ENCODE measurements at regions not wholly inside any gene's neighbourhood (a gene's known extent, or its start where the extent isn't known, plus 50 kb on each side); places are given as distances from the start of the nearest gene placed in this dataset.
"Not testable (repeated sequence)": the region's sequence is repeated elsewhere in the genome, so short reads cannot be mapped to it uniquely, and the experiment has no call there.

DNA sequence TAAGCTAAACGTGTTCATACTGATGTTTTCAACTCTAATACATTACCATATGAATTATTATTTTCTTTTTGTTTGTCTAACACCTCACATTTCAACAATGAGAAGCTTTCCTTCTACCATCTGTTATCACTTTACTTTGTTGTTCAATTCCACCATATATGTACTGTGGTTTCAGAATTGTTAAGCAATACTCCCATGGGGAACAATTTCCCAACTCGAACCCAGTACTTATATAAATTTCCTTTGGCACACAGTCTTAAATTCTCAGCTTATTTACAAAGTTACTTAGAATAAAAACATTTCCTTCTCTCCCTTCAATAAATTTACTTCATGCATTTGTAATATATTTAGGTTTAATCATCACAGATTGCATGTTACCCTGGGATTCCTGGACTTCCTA is 1764.4 kb downstream of the OTOL1 start:
- H3K4me3 ChIP-seq (ENCODE audit: low read length), result no peak overlapping the region
- no peak for DNase-seq (ENCODE audit: low read depth)
- TF ChIP-seq, protein P1, sequence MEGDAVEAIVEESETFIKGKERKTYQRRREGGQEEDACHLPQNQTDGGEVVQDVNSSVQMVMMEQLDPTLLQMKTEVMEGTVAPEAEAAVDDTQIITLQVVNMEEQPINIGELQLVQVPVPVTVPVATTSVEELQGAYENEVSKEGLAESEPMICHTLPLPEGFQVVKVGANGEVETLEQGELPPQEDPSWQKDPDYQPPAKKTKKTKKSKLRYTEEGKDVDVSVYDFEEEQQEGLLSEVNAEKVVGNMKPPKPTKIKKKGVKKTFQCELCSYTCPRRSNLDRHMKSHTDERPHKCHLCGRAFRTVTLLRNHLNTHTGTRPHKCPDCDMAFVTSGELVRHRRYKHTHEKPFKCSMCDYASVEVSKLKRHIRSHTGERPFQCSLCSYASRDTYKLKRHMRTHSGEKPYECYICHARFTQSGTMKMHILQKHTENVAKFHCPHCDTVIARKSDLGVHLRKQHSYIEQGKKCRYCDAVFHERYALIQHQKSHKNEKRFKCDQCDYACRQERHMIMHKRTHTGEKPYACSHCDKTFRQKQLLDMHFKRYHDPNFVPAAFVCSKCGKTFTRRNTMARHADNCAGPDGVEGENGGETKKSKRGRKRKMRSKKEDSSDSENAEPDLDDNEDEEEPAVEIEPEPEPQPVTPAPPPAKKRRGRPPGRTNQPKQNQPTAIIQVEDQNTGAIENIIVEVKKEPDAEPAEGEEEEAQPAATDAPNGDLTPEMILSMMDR (conservative IDR thresholded peaks at IDR 0.05; ENCODE audit: low read length), result no peak

DNA sequence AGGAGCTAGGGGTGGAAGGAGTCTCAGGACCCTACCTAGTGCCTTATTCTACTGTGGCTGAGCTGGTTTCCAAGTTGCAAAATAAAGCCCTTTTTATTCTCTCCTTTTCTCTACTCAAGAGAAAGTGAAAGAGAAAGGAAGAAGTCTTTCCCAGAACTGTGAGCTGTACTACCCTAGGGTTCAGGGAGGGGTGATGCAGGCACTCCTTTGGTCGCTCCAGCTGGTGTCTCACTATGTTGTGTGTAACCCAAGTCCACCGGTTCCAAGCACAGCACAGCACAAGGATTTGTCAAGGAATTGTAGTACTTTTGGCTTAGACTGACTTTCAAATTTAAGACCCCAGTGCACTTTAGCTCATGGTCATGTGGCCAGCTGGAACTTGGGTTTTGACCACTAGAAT is 1721.7 kb downstream of the OTOL1 start:
- no peak for DNase-seq (ENCODE audit: low read depth)
- TF ChIP-seq, protein P1 (conservative IDR thresholded peaks at IDR 0.05; ENCODE audit: low read length), result no peak
- H3K4me3 ChIP-seq (ENCODE audit: low read length), result no peak overlapping the region

DNA sequence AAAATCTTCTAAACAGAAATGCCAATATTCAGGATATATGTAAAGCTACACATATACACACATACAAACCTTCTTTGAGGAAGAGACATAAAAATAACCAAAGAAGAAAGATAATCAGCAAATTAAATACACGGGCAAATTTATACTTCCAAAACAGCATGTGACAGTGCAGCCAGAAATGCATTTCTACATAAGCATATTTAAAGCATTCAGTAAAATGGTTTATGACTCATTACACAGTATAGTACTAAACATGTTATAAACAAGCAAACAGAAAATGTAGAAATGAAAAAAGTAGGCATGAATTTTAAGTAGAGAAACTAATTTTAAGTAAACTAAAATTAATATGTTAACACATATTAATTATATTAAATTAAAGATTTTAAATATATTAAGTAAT is 1717.2 kb downstream of the OTOL1 start:
- DNase-seq (ENCODE audit: low read depth), result no peak
- H3K4me3 ChIP-seq (ENCODE audit: low read length), result no peak overlapping the region
- TF ChIP-seq, protein P1 (conservative IDR thresholded peaks at IDR 0.05; ENCODE audit: low read length), result no peak

DNA sequence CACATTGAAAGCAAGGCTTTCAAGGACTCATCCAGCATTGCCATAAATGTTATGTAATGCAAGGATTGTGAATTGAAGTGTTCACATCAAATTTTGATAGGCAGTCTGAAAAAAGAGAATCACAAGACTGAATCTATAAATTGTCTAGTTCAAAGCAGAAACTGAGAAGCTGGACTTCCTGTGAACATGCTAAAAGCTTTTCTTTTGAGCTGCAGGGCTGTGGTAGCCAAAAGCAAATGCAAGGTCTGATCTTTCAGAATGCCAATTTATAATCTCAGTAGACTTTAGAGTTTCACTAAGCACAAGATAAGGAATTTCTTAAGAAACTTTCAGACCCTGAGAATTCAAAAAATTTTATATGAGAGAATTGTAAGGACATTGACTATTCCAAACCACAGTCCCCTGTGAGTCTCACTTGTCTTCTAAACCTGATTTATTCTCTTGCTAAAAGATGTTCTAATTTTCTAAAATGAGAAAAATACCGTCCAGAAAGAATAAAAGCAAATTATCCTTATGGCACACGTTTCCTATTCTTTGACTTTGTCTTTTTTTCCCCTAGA is 1700.3 kb downstream of the OTOL1 start:
- TF ChIP-seq, protein P1 (conservative IDR thresholded peaks at IDR 0.05; ENCODE audit: low read length), result no peak
- DNase-seq (ENCODE audit: low read depth), result no peak

DNA sequence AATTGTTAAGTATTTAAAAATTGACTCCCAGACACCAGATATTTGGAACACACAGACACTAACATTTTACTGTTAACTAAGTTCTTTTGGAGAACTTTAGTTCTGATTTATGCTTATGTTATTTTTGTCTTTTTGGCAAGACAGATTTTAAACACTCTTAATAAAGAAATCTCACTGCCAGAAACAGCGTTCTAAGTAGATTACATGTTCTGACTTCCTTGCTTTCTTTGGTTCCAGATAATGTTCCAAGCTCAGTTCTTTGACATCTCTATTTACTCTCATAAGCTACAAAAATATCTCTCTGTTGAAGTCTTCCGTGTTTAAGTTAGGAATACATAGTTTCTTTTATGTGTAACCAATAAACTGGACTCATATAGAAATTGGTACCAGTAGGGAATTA is 1699.6 kb downstream of the OTOL1 start:
- TF ChIP-seq, protein P1 (conservative IDR thresholded peaks at IDR 0.05; ENCODE audit: low read length), result no peak
- no peak overlapping the region for H3K4me3 ChIP-seq (ENCODE audit: low read length)
- DNase-seq (ENCODE audit: low read depth), result no peak

More for the DNA sequence above, 1700.3 kb downstream of the OTOL1 start:
- no peak overlapping the region for H3K4me3 ChIP-seq (ENCODE audit: low read length)

DNA sequence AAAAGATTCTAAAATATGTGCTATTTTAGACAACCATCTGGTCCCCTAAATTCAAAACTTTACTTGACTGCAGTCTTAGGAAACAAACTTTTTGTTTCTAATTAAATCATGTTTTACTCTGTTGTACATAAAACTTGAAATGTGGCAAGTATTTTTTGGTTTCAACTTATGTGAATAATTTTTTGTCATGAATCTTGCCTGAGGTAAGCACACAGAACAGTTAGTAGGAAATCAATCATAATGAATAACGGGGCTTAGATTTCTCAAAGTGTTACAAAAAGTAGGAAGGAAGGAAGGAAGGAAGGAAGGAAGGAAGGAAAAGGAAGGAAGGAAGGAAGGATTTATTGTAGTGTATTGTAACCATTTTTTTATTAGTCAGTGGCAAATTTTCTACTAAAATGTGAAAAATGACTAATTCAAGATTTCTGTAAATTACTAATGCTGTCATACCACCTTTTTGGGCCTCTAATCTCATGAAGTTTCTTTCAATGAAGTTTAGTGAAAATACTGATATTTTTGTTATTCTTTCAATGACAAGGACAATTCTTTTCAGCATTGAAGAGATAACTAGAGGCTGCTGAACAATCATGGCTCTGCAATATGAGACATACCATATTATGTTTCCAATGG is 1689.2 kb downstream of the OTOL1 start:
- H3K4me3 ChIP-seq (ENCODE audit: low read length), result no peak overlapping the region
- no peak for DNase-seq (ENCODE audit: low read depth)
- TF ChIP-seq, protein P1 (conservative IDR thresholded peaks at IDR 0.05; ENCODE audit: low read length), result no peak

DNA sequence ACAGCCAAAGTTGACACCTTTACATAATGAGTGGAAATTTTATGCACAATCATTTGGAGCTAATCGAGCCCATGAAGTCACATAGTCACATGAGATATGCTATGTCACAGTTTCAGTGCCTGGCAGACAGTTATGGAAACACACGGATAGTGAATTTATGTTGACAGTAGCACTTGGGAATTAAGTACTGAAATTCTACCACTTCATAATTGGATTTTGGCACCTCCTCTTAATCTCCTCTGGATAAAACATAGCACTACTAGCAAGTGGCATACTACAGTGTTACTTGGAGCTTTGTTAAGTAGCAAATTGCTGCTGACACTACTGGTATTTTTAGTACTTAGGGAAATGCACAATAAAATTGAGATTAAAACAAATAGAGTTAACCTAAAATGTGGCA is 1679.4 kb downstream of the OTOL1 start:
- TF ChIP-seq, protein P1 (conservative IDR thresholded peaks at IDR 0.05; ENCODE audit: low read length), result no peak
- DNase-seq (ENCODE audit: low read depth), result no peak
- H3K4me3 ChIP-seq (ENCODE audit: low read length), result no peak overlapping the region

DNA sequence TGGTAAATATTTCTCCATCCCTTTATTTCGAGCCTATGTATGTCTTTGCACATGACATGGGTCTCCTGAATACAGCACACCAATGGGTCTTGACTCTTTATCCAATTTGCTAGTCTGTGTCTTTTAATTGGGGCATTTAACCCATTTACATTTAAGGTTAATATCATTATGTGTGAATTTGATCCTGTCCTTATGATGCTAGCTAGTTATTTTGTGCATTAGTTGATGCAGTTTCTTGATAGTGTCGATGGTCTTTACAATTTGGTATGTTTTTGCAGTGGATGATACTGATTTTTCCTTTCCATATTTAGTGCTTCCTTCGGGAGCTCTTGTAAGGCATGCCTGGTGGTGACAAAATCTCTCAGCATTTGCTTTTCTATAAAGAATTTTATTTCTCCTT is 1675.9 kb downstream of the OTOL1 start:
- H3K4me3 ChIP-seq (ENCODE audit: low read length); DNase-seq (ENCODE audit: low read depth): not testable (repeated sequence)
